ENCODE measurements at regions not wholly inside any gene's neighbourhood (a gene's known extent, or its start where the extent isn't known, plus 50 kb on each side); places are given as distances from the start of the nearest gene placed in this dataset.
A peak's percentile ranks its signal among the peaks of the same experiment; 100 is the strongest.

- peaks cover 3% of the 10 kb centered on the region for H3K27me3 Mint-ChIP-seq (ENCODE audit: insufficient read depth)
- no peak overlapping the region for H3K4me3 Mint-ChIP-seq
- intact Hi-C loops (cut with micrococcal nuclease) = loop anchor here (5.0 kb wide), 1 partner anchor 63 kb away; the partner anchor contains the start of gene COPS8
- DNase-seq (ENCODE audit: low spot score) = no peak
- H3K4me1 Mint-ChIP-seq (ENCODE audit: low read depth) = peaks cover 28% of the 10 kb centered on the region
- H3K9me3 Mint-ChIP-seq = peaks cover 24% of the 10 kb centered on the region
- no peak overlapping the region for H3K27ac Mint-ChIP-seq
- no peaks in the 10 kb centered on the region for H3K36me3 Mint-ChIP-seq (ENCODE audit: low read depth)
These were observed 64.5 kb downstream of the COPS8 start for GRCh38 chr2:237150186-237150585.

GRCh38 chr2:237150831-237151375 lies 65.2 kb downstream of the COPS8 start:
- H3K27ac Mint-ChIP-seq = no peak overlapping the region
- H3K4me3 Mint-ChIP-seq = no peak overlapping the region
- intact Hi-C loops (cut with micrococcal nuclease) = loop anchor here (5.0 kb wide), 1 partner anchor 64 kb away; the partner anchor contains the start of gene COPS8
- DNase-seq (ENCODE audit: low spot score) = no peak
- H3K4me1 Mint-ChIP-seq (ENCODE audit: low read depth) = peaks cover 31% of the 10 kb centered on the region
- H3K36me3 Mint-ChIP-seq (ENCODE audit: low read depth) = no peaks in the 10 kb centered on the region
- peaks cover 22% of the 10 kb centered on the region for H3K9me3 Mint-ChIP-seq
- peaks cover 3% of the 10 kb centered on the region for H3K27me3 Mint-ChIP-seq (ENCODE audit: insufficient read depth)

- no peak overlapping the region for H3K4me3 Mint-ChIP-seq
- DNase-seq (ENCODE audit: low spot score) = no peak
- peaks cover 7% of the 10 kb centered on the region for H3K9me3 Mint-ChIP-seq
- no peaks in the 10 kb centered on the region for H3K27me3 Mint-ChIP-seq (ENCODE audit: insufficient read depth)
- peaks cover 41% of the 10 kb centered on the region for H3K4me1 Mint-ChIP-seq (ENCODE audit: low read depth)
- H3K27ac Mint-ChIP-seq = no peak overlapping the region
- H3K36me3 Mint-ChIP-seq (ENCODE audit: low read depth) = no peaks in the 10 kb centered on the region
- intact Hi-C loops (cut with micrococcal nuclease) = loop anchor here (5.0 kb wide), 1 partner anchor 65 kb away; the partner anchor contains the start of gene COPS8
These were observed 66.7 kb downstream of the COPS8 start for GRCh38 chr2:237152361-237152760.

GRCh38 chr2:237153181-237153580 lies 67.5 kb downstream of the COPS8 start:
- H3K27me3 Mint-ChIP-seq (ENCODE audit: insufficient read depth) = no peaks in the 10 kb centered on the region
- H3K9me3 Mint-ChIP-seq = peaks cover 2% of the 10 kb centered on the region
- no peak overlapping the region for H3K27ac Mint-ChIP-seq
- H3K36me3 Mint-ChIP-seq (ENCODE audit: low read depth) = no peaks in the 10 kb centered on the region
- intact Hi-C loops (cut with micrococcal nuclease) = loop anchor here (5.0 kb wide), 1 partner anchor 66 kb away; the partner anchor contains the start of gene COPS8
- no peak overlapping the region for H3K4me3 Mint-ChIP-seq
- no peak for DNase-seq (ENCODE audit: low spot score)
- H3K4me1 Mint-ChIP-seq (ENCODE audit: low read depth) = peaks cover 41% of the 10 kb centered on the region

- Mint-ChIP-seq H3K36me3 (ENCODE audit: low read depth) (no peaks in the 10 kb centered on the region), H3K9me3 (peaks cover 1% of the 10 kb centered on the region), H3K27ac (peak overlapping the region; percentile 94), H3K4me3 (no peak overlapping the region), H3K27me3 (ENCODE audit: insufficient read depth) (no peaks in the 10 kb centered on the region), H3K4me1 (ENCODE audit: low read depth) (peaks cover 42% of the 10 kb centered on the region)
- intact Hi-C loops (cut with micrococcal nuclease) = loop anchor here (1.0 to 5.0 kb wide), 7 partner anchors 32 to 591 kb away; partner anchors contain the start of gene COPS8
- peak; percentile 30 for DNase-seq (ENCODE audit: low spot score)
These were observed 68.5 kb downstream of the COPS8 start for GRCh38 chr2:237154082-237154638.

- H3K27ac Mint-ChIP-seq = peak overlapping the region; percentile 94
- no peaks in the 10 kb centered on the region for H3K27me3 Mint-ChIP-seq (ENCODE audit: insufficient read depth)
- H3K9me3 Mint-ChIP-seq = peaks cover 3% of the 10 kb centered on the region
- H3K4me1 Mint-ChIP-seq (ENCODE audit: low read depth) = peaks cover 36% of the 10 kb centered on the region
- H3K4me3 Mint-ChIP-seq = no peak overlapping the region
- intact Hi-C loops (cut with micrococcal nuclease) = loop anchor here (1.0 to 5.0 kb wide), 7 partner anchors 33 to 590 kb away; partner anchors contain the start of gene COPS8
- H3K36me3 Mint-ChIP-seq (ENCODE audit: low read depth) = no peaks in the 10 kb centered on the region
- no peak for DNase-seq (ENCODE audit: low spot score)
These were observed 69.5 kb downstream of the COPS8 start for GRCh38 chr2:237154884-237155851.

GRCh38 chr2:237156031-237156856 lies 70.6 kb downstream of the COPS8 start:
- Mint-ChIP-seq H3K9me3 (peaks cover 3% of the 10 kb centered on the region), H3K27me3 (ENCODE audit: insufficient read depth) (no peaks in the 10 kb centered on the region), H3K36me3 (ENCODE audit: low read depth) (no peaks in the 10 kb centered on the region), H3K4me3 (peak overlapping the region; percentile 24), H3K4me1 (ENCODE audit: low read depth) (peaks cover 33% of the 10 kb centered on the region), H3K27ac (peak overlapping the region; percentile 94)
- no peak for DNase-seq (ENCODE audit: low spot score)
- intact Hi-C loops (cut with micrococcal nuclease) = loop anchor here (1.0 to 2.0 kb wide), 3 partner anchors 71 to 285 kb away; no protein-coding TSS in a partner anchor

GRCh38 chr2:237156857-237157779 lies 71.4 kb downstream of the COPS8 start:
- H3K4me1 Mint-ChIP-seq (ENCODE audit: low read depth) = peaks cover 33% of the 10 kb centered on the region
- H3K4me3 Mint-ChIP-seq = peak overlapping the region; percentile 24
- H3K36me3 Mint-ChIP-seq (ENCODE audit: low read depth) = no peaks in the 10 kb centered on the region
- no peaks in the 10 kb centered on the region for H3K27me3 Mint-ChIP-seq (ENCODE audit: insufficient read depth)
- no peak for DNase-seq (ENCODE audit: low spot score)
- peak overlapping the region; percentile 94 for H3K27ac Mint-ChIP-seq
- peaks cover 3% of the 10 kb centered on the region for H3K9me3 Mint-ChIP-seq
- intact Hi-C loops (cut with micrococcal nuclease) = loop anchor here (1.0 to 2.0 kb wide), 3 partner anchors 70 to 284 kb away; no protein-coding TSS in a partner anchor

GRCh38 chr2:237157780-237158102 lies 72.1 kb downstream of the COPS8 start:
- H3K4me3 Mint-ChIP-seq = no peak overlapping the region
- peaks cover 3% of the 10 kb centered on the region for H3K9me3 Mint-ChIP-seq
- intact Hi-C loops (cut with micrococcal nuclease) = loop anchor here (2.0 kb wide), 1 partner anchor 69 kb away; no protein-coding TSS in a partner anchor
- no peak for DNase-seq (ENCODE audit: low spot score)
- no peak overlapping the region for H3K27ac Mint-ChIP-seq
- H3K4me1 Mint-ChIP-seq (ENCODE audit: low read depth) = peaks cover 33% of the 10 kb centered on the region
- H3K27me3 Mint-ChIP-seq (ENCODE audit: insufficient read depth) = no peaks in the 10 kb centered on the region
- H3K36me3 Mint-ChIP-seq (ENCODE audit: low read depth) = no peaks in the 10 kb centered on the region

GRCh38 chr2:237158194-237158593 lies 72.5 kb downstream of the COPS8 start:
- Mint-ChIP-seq H3K27me3 (ENCODE audit: insufficient read depth) (no peaks in the 10 kb centered on the region), H3K27ac (no peak overlapping the region), H3K9me3 (peaks cover 3% of the 10 kb centered on the region), H3K36me3 (ENCODE audit: low read depth) (peaks cover 2% of the 10 kb centered on the region), H3K4me3 (no peak overlapping the region), H3K4me1 (ENCODE audit: low read depth) (peaks cover 33% of the 10 kb centered on the region)
- intact Hi-C loops (cut with micrococcal nuclease) = no loop called here
- DNase-seq (ENCODE audit: low spot score) = no peak

GRCh38 chr2:237159006-237159911 lies 73.6 kb downstream of the COPS8 start:
- intact Hi-C loops (cut with micrococcal nuclease) = no loop called here
- no peaks in the 10 kb centered on the region for H3K27me3 Mint-ChIP-seq (ENCODE audit: insufficient read depth)
- H3K4me3 Mint-ChIP-seq = no peak overlapping the region
- H3K27ac Mint-ChIP-seq = no peak overlapping the region
- no peak for DNase-seq (ENCODE audit: low spot score)
- H3K9me3 Mint-ChIP-seq = peaks cover 3% of the 10 kb centered on the region
- H3K4me1 Mint-ChIP-seq (ENCODE audit: low read depth) = peaks cover 28% of the 10 kb centered on the region
- H3K36me3 Mint-ChIP-seq (ENCODE audit: low read depth) = peaks cover 2% of the 10 kb centered on the region

All from activated T-helper 1 cell treated with anti-CD3 and anti-CD28 coated beads, Interleukin-12 subunit alpha, Interleukin-12 subunit beta, Interleukin-2, Interleukin-4 antibody, amounts not matched to agents 30 ng/mL and 10 ng/mL and 1 ng/mL, durations not matched to agents 14 hours and 24 hours and 36 hours (primary cell).